H1 (cell line): ENCODE measurements at regions not wholly inside any gene's neighbourhood (a gene's known extent, or its start where the extent isn't known, plus 50 kb on each side); places are given as distances from the start of the nearest gene placed in this dataset.
A peak's percentile ranks its signal among the peaks of the same experiment; 100 is the strongest.

Experiments used
- CTCF ChIA-PET: fragments of 300-600 bp; sonication (Branson Sonifier 250); formaldehyde crosslinking; loops from one replicate; lab custom pipeline; 2021; ENCODE audit not compliant: partially characterized antibody; lab: Charles Lee
- POLR2A ChIA-PET: fragments of 300-600 bp; sonication (Branson Sonifier 250); formaldehyde crosslinking; loops from one replicate; lab custom pipeline; 2021; ENCODE audit warnings: inconsistent platforms; ENCODE audit not compliant: partially characterized antibody; lab: Charles Lee
- DNase-seq, 2 experiments: peaks; one replicate each; pipeline versions ENCODE4 v3.0.0 to v3.0.0-alpha.2; 2010 to 2022; ENCODE audit warnings: low spot score in 2 of 2, low read depth in 1 of 2, mixed read lengths in 1 of 2
- FAIRE-seq: peaks from 2 replicates; lab custom pipeline; 2011; peaks lifted over from hg19 to GRCh38; lab: Jason Lieb, UNC
- H2AFZ ChIP-seq: 2 replicates; pipeline ENCODE4 v1.8.1; 2012; ENCODE audit warnings: low read length, inconsistent platforms
- H2AK5ac ChIP-seq: 2 replicates; pipeline ENCODE4 v1.6.1; 2013; ENCODE audit warnings: low read depth, low read length
- H2BK120ac ChIP-seq: replicated peaks from 2 replicates; pipeline ENCODE3; 2013; ENCODE audit warnings: low read depth, low read length, inconsistent platforms
- H2BK12ac ChIP-seq: 2 replicates; pipeline ENCODE4 v1.6.1; 2013; ENCODE audit warnings: low read depth, low read length
- H2BK15ac ChIP-seq: 2 replicates; pipeline ENCODE4 v1.6.1; 2013; ENCODE audit warnings: low read length
- H2BK20ac ChIP-seq: 2 replicates; pipeline ENCODE4 v1.6.1; 2013; ENCODE audit warnings: low read length
- H2BK5ac ChIP-seq: 2 replicates; pipeline ENCODE4 v1.6.1; 2013; ENCODE audit warnings: low read depth, low read length
- H3K14ac ChIP-seq: 2 replicates; pipeline ENCODE4 v1.6.1; 2013; ENCODE audit warnings: inconsistent platforms; ENCODE audit not compliant: insufficient read length
- H3K18ac ChIP-seq: 2 replicates; pipeline ENCODE4 v1.6.1; 2013; ENCODE audit warnings: low read length; ENCODE audit errors: extremely low read depth
- H3K23ac ChIP-seq: 2 replicates; pipeline ENCODE4 v1.6.1; 2013; ENCODE audit warnings: inconsistent platforms; ENCODE audit not compliant: insufficient read length
- H3K23me2 ChIP-seq: 2 replicates; pipeline ENCODE4 v1.6.1; 2013; ENCODE audit warnings: low read depth, low read length
- H3K27ac ChIP-seq: 2 replicates; pipeline ENCODE4 v1.6.1; 2011; ENCODE audit warnings: low read depth, low read length, inconsistent platforms
- H3K27me3 ChIP-seq, 4 experiments: replicated peaks in 1 of 4; 1 replicate in 1 of 4; 2 replicates in 3 of 4; pipeline versions ENCODE4 v1.6.1 to v1.8.1; 2011 to 2013; ENCODE audit warnings: low read length in 3 of 4, mild to moderate bottlenecking in 3 of 4, inconsistent platforms in 2 of 4, mixed read lengths in 2 of 4, moderate library complexity in 1 of 4; ENCODE audit not compliant: control insufficient read depth in 3 of 4, insufficient read depth in 3 of 4; ENCODE audit errors: extremely low read depth in 1 of 4
- H3K36me3 ChIP-seq, 4 experiments: 2 replicates each; pipeline versions ENCODE4 v1.6.1 to v1.8.1; 2011 to 2013; ENCODE audit warnings: mild to moderate bottlenecking in 4 of 4, low read length in 3 of 4, moderate library complexity in 2 of 4, control low read depth in 1 of 4, inconsistent platforms in 1 of 4; ENCODE audit not compliant: insufficient read depth in 4 of 4, control insufficient read depth in 2 of 4
- H3K4ac ChIP-seq: replicated peaks from 2 replicates; pipeline ENCODE3; 2013; ENCODE audit warnings: low read length, low read depth, mixed read lengths, inconsistent platforms; ENCODE audit not compliant: insufficient read length
- H3K4me1 ChIP-seq, 4 experiments: replicated peaks in 1 of 4; 1 replicate in 1 of 4; 2 replicates in 3 of 4; pipeline versions ENCODE4 v1.6.1 to v1.8.1; 2011 to 2013; ENCODE audit warnings: low read length in 3 of 4, inconsistent platforms in 2 of 4, mixed read lengths in 1 of 4; ENCODE audit not compliant: insufficient read depth in 4 of 4, control insufficient read depth in 3 of 4
- H3K4me2 ChIP-seq, 2 experiments: 2 replicates each; pipeline versions ENCODE4 v1.6.1 to v1.8.1; 2011 to 2013; ENCODE audit warnings: low read depth in 2 of 2, low read length in 2 of 2, control low read depth in 1 of 2, inconsistent platforms in 1 of 2, mild to moderate bottlenecking in 1 of 2; ENCODE audit not compliant: insufficient read depth in 1 of 2
- H3K4me3 ChIP-seq, 4 experiments: fragments of 200-600, 300-600 bp in 1 of 4; sonication (generic), shearing (Covaris generic), sonication (Bioruptor Twin) in 1 of 4; 2 replicates each; pipeline versions ENCODE4 v1.5.1 to v1.8.1; 2011 to 2016; ENCODE audit warnings: low read length in 4 of 4, low read depth in 3 of 4, control low read depth in 2 of 4, inconsistent platforms in 2 of 4, mild to moderate bottlenecking in 2 of 4, mixed read lengths in 1 of 4, moderate library complexity in 1 of 4; ENCODE audit not compliant: insufficient read depth in 2 of 4; ENCODE audit errors: extremely low read depth in 1 of 4
- H3K56ac ChIP-seq: replicated peaks from 2 replicates; pipeline ENCODE3; 2013; ENCODE audit warnings: low read depth, mild to moderate bottlenecking, mixed read lengths, low read length, inconsistent platforms; ENCODE audit not compliant: insufficient read length
- H3K79me1 ChIP-seq: 2 replicates; pipeline ENCODE4 v1.6.1; 2013; ENCODE audit warnings: low read depth, low read length, control low read depth
- H3K79me2 ChIP-seq, 2 experiments: 2 replicates each; pipeline versions ENCODE4 v1.6.1 to v1.8.1; 2012 to 2013; ENCODE audit warnings: low read length in 2 of 2, mild to moderate bottlenecking in 2 of 2, inconsistent platforms in 1 of 2; ENCODE audit not compliant: insufficient read depth in 2 of 2, control insufficient read depth in 1 of 2
- H3K9ac ChIP-seq, 4 experiments: replicated peaks in 1 of 4; 1 replicate in 1 of 4; 2 replicates in 3 of 4; pipeline versions ENCODE4 v1.6.1 to v1.8.1; 2011 to 2013; ENCODE audit warnings: low read depth in 3 of 4, low read length in 3 of 4, control low read depth in 2 of 4, mild to moderate bottlenecking in 2 of 4, moderate library complexity in 2 of 4, inconsistent platforms in 1 of 4; ENCODE audit errors: extremely low read depth in 1 of 4
- H3K9me3 ChIP-seq, 2 experiments: 2 replicates each; pipeline versions ENCODE4 v1.6.1 to v1.8.1; 2012 to 2013; ENCODE audit warnings: mild to moderate bottlenecking in 2 of 2, moderate library complexity in 2 of 2, control low read depth in 1 of 2, inconsistent platforms in 1 of 2, low read depth in 1 of 2, low read length in 1 of 2, mixed read lengths in 1 of 2; ENCODE audit not compliant: insufficient read depth in 2 of 2
- H4K20me1 ChIP-seq, 2 experiments: replicated peaks in 1 of 2; 2 replicates each; pipeline versions ENCODE3 to v1.8.1; 2011 to 2013; ENCODE audit warnings: inconsistent platforms in 2 of 2, low read length in 2 of 2, mild to moderate bottlenecking in 1 of 2; ENCODE audit not compliant: insufficient read depth in 2 of 2, control insufficient read depth in 1 of 2
- H4K5ac ChIP-seq: 2 replicates; pipeline ENCODE4 v1.6.1; 2013; ENCODE audit warnings: low read length, low read depth, mixed read lengths, inconsistent platforms; ENCODE audit not compliant: insufficient read length
- H4K8ac ChIP-seq: 2 replicates; pipeline ENCODE4 v1.8.0; 2013; ENCODE audit warnings: mild to moderate bottlenecking, moderate library complexity, low read length, inconsistent platforms; ENCODE audit not compliant: insufficient read depth; ENCODE audit errors: extremely low read depth
- H4K91ac ChIP-seq: replicated peaks from 2 replicates; pipeline ENCODE3; 2013; ENCODE audit warnings: low read length, mixed read lengths, inconsistent platforms; ENCODE audit not compliant: insufficient read length
- ASH2L ChIP-seq: fragments of 200-600, 300-600 bp; sonication (generic); IDR thresholded peaks from one replicate; pipeline ENCODE4 v1.7.1; 2017; ENCODE audit warnings: low read length
- CBX5 ChIP-seq: fragments of 300-800, 300-1000 bp; sonication (generic); IDR thresholded peaks from 2 replicates; pipeline ENCODE4 v1.7.1; 2016; ENCODE audit warnings: antibody characterized with exemption, low read length, low read depth
- CHD2 ChIP-seq: IDR thresholded peaks from 2 replicates; pipeline ENCODE4 v1.6.1; 2012; ENCODE audit warnings: low read length, improper control_type of control experiment
- JUND ChIP-seq: IDR thresholded peaks from 2 replicates; pipeline ENCODE4 v1.6.1; 2011; ENCODE audit warnings: mild to moderate bottlenecking, improper control_type of control experiment, low read length
- MAFK ChIP-seq: IDR thresholded peaks from 2 replicates; pipeline ENCODE4 v1.6.1; 2012; ENCODE audit warnings: low read depth, mild to moderate bottlenecking, improper control_type of control experiment, low read length
- MAX ChIP-seq: IDR thresholded peaks from 2 replicates; pipeline ENCODE4 v1.6.1; 2012; ENCODE audit warnings: inconsistent platforms
- POLR2A ChIP-seq, 2 experiments: IDR thresholded peaks; 1 replicate in 1 of 2; 2 replicates in 1 of 2; pipeline ENCODE4 v1.6.1; 2011; ENCODE audit warnings: low read depth in 2 of 2, low read length in 2 of 2, mild to moderate bottlenecking in 2 of 2; ENCODE audit errors: control extremely low read depth in 1 of 2
- POLR2AphosphoS5 ChIP-seq: IDR thresholded peaks from 2 replicates; pipeline ENCODE4 v1.6.1; 2011; ENCODE audit warnings: low read depth, low read length
- SIRT6 ChIP-seq: IDR thresholded peaks from one replicate; pipeline ENCODE4 v1.7.1; 2012; ENCODE audit warnings: low read length, inconsistent platforms
- TEAD4 ChIP-seq: IDR thresholded peaks from 2 replicates; pipeline ENCODE4 v1.6.1; 2012; ENCODE audit warnings: low read depth, low read length, inconsistent platforms, mixed read lengths
- WGBS, 2 experiments: shearing (Covaris generic) in 1 of 2; methylation state at CpG; one replicate each; pipeline versions ENCODE4 v1.1.6 to v1.1.7; 2013 to 2015; ENCODE audit warnings: low lambda C conversion rate in 2 of 2, mixed read lengths in 2 of 2, inconsistent platforms in 1 of 2, low coverage in 1 of 2, missing lambda C conversion rate in 1 of 2; ENCODE audit not compliant: insufficient replicate concordance in 2 of 2, insufficient coverage in 1 of 2, insufficient read length in 1 of 2; ENCODE audit errors: extremely low coverage in 1 of 2, missing lambda C conversion rate in 1 of 2; 5-methylcytosine and 5-hydroxymethylcytosine counted together

DNA sequence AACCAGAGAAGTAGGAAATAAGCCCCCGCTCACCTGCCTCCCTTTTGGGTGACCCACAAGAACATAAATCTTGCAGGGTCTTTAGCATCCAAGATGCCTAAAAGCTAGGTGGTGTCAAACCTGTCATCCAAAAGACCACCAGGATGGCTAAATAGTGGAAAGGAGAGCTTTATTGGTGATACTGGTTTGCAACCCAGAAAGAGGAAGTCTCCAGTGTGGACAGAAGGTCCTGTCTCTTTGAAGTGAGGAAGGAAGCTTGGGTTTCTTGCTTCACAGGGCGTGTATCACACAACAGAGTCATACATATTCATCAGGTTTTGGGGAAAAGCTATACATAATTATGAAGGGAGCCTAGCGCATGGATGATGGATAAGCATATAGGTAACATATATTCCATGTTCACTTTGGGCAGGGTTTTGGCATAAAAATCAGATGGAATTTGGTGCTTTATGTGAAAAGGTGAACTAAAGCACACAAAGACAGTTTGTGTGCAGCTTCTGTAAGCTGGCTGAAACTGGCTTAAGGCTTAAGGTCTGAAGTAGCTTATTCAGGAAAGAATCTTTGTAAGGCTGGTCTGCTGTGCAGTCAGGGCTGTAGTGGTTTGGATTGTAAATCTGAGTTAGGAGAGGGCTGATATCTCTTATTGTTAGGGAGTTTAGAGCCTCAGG lies 68.4 kb upstream of the EPCAM start:
- FAIRE-seq: no peak
- H2BK20ac ChIP-seq: no peak overlapping the region
- H3K4me1 ChIP-seq: peaks cover 0 to 2% (median 0%) of the 10 kb centered on the region in 4 experiments; a peak in 3 of 7 replicates
- H4K91ac ChIP-seq: no peak overlapping the region
- no peaks in the 10 kb centered on the region for H3K79me2 ChIP-seq
- H3K79me1 ChIP-seq: no peaks in the 10 kb centered on the region
- H3K23me2 ChIP-seq: no peaks in the 10 kb centered on the region
- no peak overlapping the region for H3K14ac ChIP-seq
- no peak overlapping the region for H2BK5ac ChIP-seq
- H3K9ac ChIP-seq: no peak overlapping the region; a peak in 1 of 7 replicates
- no peak overlapping the region for H4K5ac ChIP-seq
- TF ChIP-seq TEAD4 (no peak), JUND (no peak), CBX5 (no peak), MAFK (no peak), ASH2L (no peak), SIRT6 (no peak), POLR2AphosphoS5 (no peak), CHD2 (no peak), POLR2A (IDR thresholded peaks at IDR 0.05; ENCODE audit: control extremely low read depth in 1 of 2, low read depth in 2 of 2, low read length in 2 of 2) (no peak), MAX (no peak)
- POLR2A ChIA-PET: no interaction called here
- no peak overlapping the region for H2BK15ac ChIP-seq
- H3K18ac ChIP-seq: no peak overlapping the region
- H3K36me3 ChIP-seq: no peaks in the 10 kb centered on the region
- no peak overlapping the region for H3K27ac ChIP-seq
- WGBS, 2 experiments: 91% methylated on average over 3 of the region's 3 CpGs; no CpG with 5 or more reads in 1 of the 2 experiments
- H2BK120ac ChIP-seq: no peak overlapping the region
- CTCF ChIA-PET: interaction anchor here (1.1 to 16.2 kb wide), 6 partner anchors 10 to 452 kb away, joined by 3 to 164 read pairs (median 4); no protein-coding TSS in a partner anchor
- no peaks in the 10 kb centered on the region for H3K9me3 ChIP-seq
- H3K4ac ChIP-seq: no peak overlapping the region
- H2AFZ ChIP-seq: no peak overlapping the region
- H3K4me3 ChIP-seq: no peak overlapping the region
- H3K27me3 ChIP-seq: no peaks in the 10 kb centered on the region
- no peak for DNase-seq
- H4K20me1 ChIP-seq: no peaks in the 10 kb centered on the region
- H3K4me2 ChIP-seq: no peak overlapping the region
- H4K8ac ChIP-seq: no peak overlapping the region
- H2AK5ac ChIP-seq: no peak overlapping the region
- H3K23ac ChIP-seq: no peak overlapping the region
- H2BK12ac ChIP-seq: peak overlapping the region; percentile 46; the same call in 1 of the 2 replicates
- H3K56ac ChIP-seq: no peak overlapping the region
